ENCODE measurements at regions not wholly inside any gene's neighbourhood (a gene's known extent, or its start where the extent isn't known, plus 50 kb on each side); places are given as distances from the start of the nearest gene placed in this dataset.

GRCh38 chr5:142378737-142379634 is 54.2 kb upstream of the SPRY4 start:
- Mint-ChIP-seq H3K36me3 (no peaks in the 10 kb centered on the region), H3K4me3 (no peak overlapping the region), H3K27me3 (no peaks in the 10 kb centered on the region), H3K9me3 (no peaks in the 10 kb centered on the region), H3K27ac (no peak overlapping the region), H3K4me1 (ENCODE audit: unreplicated experiment) (peaks cover 11% of the 10 kb centered on the region)
- DNase-seq (ENCODE audit: extremely low spot score, unreplicated experiment), result no peak
- no peak for TF ChIP-seq CTCF (conservative IDR thresholded peaks at IDR 0.05)

- H3K36me3 Mint-ChIP-seq, result no peaks in the 10 kb centered on the region
- TF ChIP-seq CTCF (conservative IDR thresholded peaks at IDR 0.05), result no peak
- no peak overlapping the region for H3K27ac Mint-ChIP-seq
These were observed 51.2 kb upstream of the SPRY4 start for GRCh38 chr5:142375944-142376411.

More at GRCh38 chr5:142375944-142376411, 51.2 kb upstream of the SPRY4 start:
- Mint-ChIP-seq H3K9me3 (no peaks in the 10 kb centered on the region), H3K4me3 (no peak overlapping the region), H3K27me3 (no peaks in the 10 kb centered on the region), H3K4me1 (ENCODE audit: unreplicated experiment) (peaks cover 5% of the 10 kb centered on the region)
- no peak for DNase-seq (ENCODE audit: extremely low spot score, unreplicated experiment)

Data from type B pancreatic cell (in vitro differentiated cells).